PFSK-1 (cell line): ENCODE measurements at regions not wholly inside any gene's neighbourhood (a gene's known extent, or its start where the extent isn't known, plus 50 kb on each side); places are given as distances from the start of the nearest gene placed in this dataset.

Experiments used
- FOXP2 ChIP-seq: optimal IDR thresholded peaks from 2 replicates; pipeline ENCODE3; 2011; ENCODE audit warnings: borderline replicate concordance, control low read depth, inconsistent platforms; ENCODE audit not compliant: insufficient read depth; ENCODE audit errors: extremely low read length, extremely low read depth
- POLR2AphosphoS5 ChIP-seq: IDR thresholded peaks from 2 replicates; pipeline ENCODE4 v1.6.1; 2012; ENCODE audit warnings: low read depth, mild to moderate bottlenecking, control low read depth, low read length, moderate library complexity
- SIN3A ChIP-seq: IDR thresholded peaks from 2 replicates; pipeline ENCODE4 v1.6.1; 2012; ENCODE audit warnings: mild to moderate bottlenecking, low read length, moderate library complexity, borderline replicate concordance; ENCODE audit not compliant: insufficient read depth
- TAF1 ChIP-seq: IDR thresholded peaks from 2 replicates; pipeline ENCODE4 v1.6.1; 2012; ENCODE audit warnings: low read length, control low read depth, borderline replicate concordance; ENCODE audit not compliant: insufficient read depth
- TF ChIP-seq, protein P1 (sequence below), 2 experiments: IDR thresholded peaks; 2 replicates each; pipeline versions ENCODE4 v1.6.1 to v1.8.0; 2011 to 2012; ENCODE audit warnings: low read depth in 2 of 2, low read length in 2 of 2, control low read depth in 1 of 2, inconsistent platforms in 1 of 2, mild to moderate bottlenecking in 1 of 2, moderate library complexity in 1 of 2; ENCODE audit not compliant: insufficient read depth in 1 of 2

DNA sequence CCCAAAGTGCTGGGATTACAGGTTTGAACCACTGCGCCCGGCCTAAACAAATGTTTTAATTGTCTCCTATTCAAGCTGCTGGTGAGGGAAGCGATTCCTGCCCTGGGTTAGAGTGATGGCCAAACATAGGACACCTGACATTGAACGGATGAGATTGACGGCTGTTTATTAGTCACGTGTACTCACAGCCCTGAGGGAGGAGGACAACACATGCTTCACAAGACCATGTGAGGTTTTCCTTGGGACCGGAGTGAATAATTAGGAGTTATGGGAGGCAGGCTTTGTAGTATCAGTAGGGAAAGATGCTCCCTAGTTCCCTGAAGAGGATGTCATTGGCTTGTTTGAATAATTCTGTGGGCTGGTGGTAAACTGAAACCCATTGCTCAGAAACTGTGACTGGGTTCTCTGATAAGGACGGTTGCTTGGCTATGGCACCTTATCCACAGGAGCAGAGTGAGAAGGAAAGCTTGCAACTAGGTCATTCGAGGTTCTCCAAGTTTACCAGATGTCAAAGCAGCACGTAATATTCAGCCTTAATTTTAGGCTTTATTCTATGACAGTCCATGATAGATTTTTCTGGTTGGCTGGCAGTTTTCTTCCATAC is 245.8 kb downstream of the PLA2G4A start:
- TF ChIP-seq FOXP2 = no peak
- TF ChIP-seq, protein P1, sequence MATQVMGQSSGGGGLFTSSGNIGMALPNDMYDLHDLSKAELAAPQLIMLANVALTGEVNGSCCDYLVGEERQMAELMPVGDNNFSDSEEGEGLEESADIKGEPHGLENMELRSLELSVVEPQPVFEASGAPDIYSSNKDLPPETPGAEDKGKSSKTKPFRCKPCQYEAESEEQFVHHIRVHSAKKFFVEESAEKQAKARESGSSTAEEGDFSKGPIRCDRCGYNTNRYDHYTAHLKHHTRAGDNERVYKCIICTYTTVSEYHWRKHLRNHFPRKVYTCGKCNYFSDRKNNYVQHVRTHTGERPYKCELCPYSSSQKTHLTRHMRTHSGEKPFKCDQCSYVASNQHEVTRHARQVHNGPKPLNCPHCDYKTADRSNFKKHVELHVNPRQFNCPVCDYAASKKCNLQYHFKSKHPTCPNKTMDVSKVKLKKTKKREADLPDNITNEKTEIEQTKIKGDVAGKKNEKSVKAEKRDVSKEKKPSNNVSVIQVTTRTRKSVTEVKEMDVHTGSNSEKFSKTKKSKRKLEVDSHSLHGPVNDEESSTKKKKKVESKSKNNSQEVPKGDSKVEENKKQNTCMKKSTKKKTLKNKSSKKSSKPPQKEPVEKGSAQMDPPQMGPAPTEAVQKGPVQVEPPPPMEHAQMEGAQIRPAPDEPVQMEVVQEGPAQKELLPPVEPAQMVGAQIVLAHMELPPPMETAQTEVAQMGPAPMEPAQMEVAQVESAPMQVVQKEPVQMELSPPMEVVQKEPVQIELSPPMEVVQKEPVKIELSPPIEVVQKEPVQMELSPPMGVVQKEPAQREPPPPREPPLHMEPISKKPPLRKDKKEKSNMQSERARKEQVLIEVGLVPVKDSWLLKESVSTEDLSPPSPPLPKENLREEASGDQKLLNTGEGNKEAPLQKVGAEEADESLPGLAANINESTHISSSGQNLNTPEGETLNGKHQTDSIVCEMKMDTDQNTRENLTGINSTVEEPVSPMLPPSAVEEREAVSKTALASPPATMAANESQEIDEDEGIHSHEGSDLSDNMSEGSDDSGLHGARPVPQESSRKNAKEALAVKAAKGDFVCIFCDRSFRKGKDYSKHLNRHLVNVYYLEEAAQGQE (IDR thresholded peaks at IDR 0.05; ENCODE audit: insufficient read depth in 1 of 2, low read depth in 2 of 2, low read length in 2 of 2) = no peak
- no peak for TF ChIP-seq TAF1
- no peak for TF ChIP-seq POLR2AphosphoS5
- TF ChIP-seq SIN3A = no peak

DNA sequence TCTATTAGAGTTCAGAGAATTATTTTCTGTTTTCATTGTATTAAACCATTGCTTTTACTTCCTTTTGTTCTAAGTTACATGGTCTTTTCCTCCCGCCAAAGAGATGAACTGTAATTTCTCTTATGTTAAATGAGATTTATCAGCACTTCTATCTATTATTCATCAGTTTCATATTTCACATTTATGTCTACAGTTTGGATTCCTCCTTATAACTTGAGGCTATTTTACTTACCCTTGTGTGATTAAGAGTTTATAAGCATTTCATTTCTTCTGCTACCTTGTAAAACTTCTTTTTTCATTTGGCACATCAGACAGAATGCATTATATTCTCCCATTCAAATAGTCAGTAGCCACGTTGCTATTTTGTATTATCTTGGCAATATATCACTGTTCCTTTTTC is 248.2 kb downstream of the PLA2G4A start:
- TF ChIP-seq SIN3A (no peak), FOXP2 (no peak), TAF1 (no peak), POLR2AphosphoS5 (no peak)
- TF ChIP-seq, protein P1 (IDR thresholded peaks at IDR 0.05; ENCODE audit: insufficient read depth in 1 of 2, low read depth in 2 of 2, low read length in 2 of 2) = no peak

DNA sequence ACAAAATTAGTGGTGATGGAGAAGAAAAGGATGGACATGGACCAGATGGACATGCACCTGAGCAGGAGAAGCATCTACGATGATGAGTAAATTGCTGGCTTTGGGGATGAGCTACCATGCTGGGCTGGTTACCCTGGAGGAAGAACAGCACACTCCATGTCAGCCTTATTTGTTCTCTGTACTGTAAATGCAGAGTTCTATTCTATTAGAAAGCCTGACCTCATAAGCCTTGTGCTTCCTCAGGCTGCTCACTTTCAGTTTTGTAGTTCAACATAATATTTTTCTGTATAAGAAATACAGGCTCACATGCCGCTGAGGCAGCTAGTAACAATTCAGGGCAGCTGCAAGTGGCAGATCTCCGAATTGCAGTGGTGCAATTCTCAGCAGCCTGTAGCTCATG is 249.6 kb downstream of the PLA2G4A start:
- no peak for TF ChIP-seq TAF1
- TF ChIP-seq, protein P1 (IDR thresholded peaks at IDR 0.05; ENCODE audit: insufficient read depth in 1 of 2, low read depth in 2 of 2, low read length in 2 of 2) = no peak
- TF ChIP-seq FOXP2 = no peak
- TF ChIP-seq SIN3A = no peak
- TF ChIP-seq POLR2AphosphoS5 = no peak

DNA sequence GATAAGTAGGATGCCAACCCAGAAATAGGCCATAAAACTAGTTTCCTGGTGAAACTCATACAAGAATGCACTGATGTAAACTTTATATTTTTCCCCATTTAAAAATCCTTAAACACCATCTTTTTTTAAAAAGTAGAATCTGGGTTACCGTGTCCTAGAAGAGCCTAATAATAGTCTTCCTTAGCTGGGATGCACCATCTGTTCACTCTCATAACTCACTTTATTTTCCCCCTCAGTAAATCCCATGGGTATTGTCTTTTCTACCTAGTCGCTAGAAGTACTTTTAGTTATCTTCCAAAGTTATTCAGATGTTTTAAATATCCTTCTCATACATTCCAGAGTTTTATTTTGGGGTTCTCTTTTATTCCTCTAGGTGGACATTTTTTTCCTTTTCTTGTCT is 250.2 kb downstream of the PLA2G4A start:
- no peak for TF ChIP-seq FOXP2
- no peak for TF ChIP-seq SIN3A
- TF ChIP-seq, protein P1 (IDR thresholded peaks at IDR 0.05; ENCODE audit: insufficient read depth in 1 of 2, low read depth in 2 of 2, low read length in 2 of 2) = no peak
- TF ChIP-seq POLR2AphosphoS5 = no peak
- TF ChIP-seq TAF1 = no peak

DNA sequence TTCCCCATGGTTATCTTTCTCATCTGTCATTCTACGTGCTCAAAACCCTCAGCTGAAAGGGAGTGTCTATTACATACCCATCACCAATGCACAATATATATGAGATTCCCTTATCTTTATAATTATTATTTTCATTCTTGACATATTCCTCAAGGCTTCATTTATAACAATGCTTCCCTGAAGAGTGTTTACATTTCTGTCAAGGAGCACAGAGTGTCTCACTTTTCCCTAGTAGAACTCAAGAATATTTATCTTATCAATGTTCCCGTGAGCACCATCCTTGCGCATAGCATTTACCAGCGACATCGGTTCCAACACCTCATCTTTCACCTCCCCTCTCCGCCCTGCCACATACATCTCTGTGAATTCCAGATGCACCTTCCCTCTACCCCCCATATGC is 250.6 kb downstream of the PLA2G4A start:
- no peak for TF ChIP-seq FOXP2
